ENCODE measurements at regions not wholly inside any gene's neighbourhood (a gene's known extent, or its start where the extent isn't known, plus 50 kb on each side); places are given as distances from the start of the nearest gene placed in this dataset.

GRCh38 chr1:228804640-228805413, 69.5 kb downstream of the RHOU start:
- TF ChIP-seq POLR2AphosphoS5 (IDR thresholded peaks at IDR 0.05; ENCODE audit: low read depth, low read length) (no peak), POLR2A (IDR thresholded peaks at IDR 0.05; ENCODE audit: low read depth, low read length) (no peak), TAF1 (IDR thresholded peaks at IDR 0.05; ENCODE audit: low read depth, low read length) (no peak), SPI1 (IDR thresholded peaks at IDR 0.05; ENCODE audit: low read depth, low read length) (no peak)

All from GM12891 (cell line).